SK-N-SH (cell line): ENCODE measurements at regions not wholly inside any gene's neighbourhood (a gene's known extent, or its start where the extent isn't known, plus 50 kb on each side); places are given as distances from the start of the nearest gene placed in this dataset.

ENCODE experiments used
- CTCF ChIP-seq: fragments of 200-600 bp; sonication (generic); IDR thresholded peaks from 2 replicates; pipeline ENCODE4 v1.6.1; 2017; ENCODE audit warnings: antibody characterized with exemption, mild to moderate bottlenecking, moderate library complexity
- IRF3 ChIP-seq: fragments of 150-350 bp; IDR thresholded peaks from 2 replicates; pipeline ENCODE4 v1.6.1; 2016; ENCODE audit warnings: mild to moderate bottlenecking, low read depth, low read length
- POLR2AphosphoS5 ChIP-seq: IDR thresholded peaks from 2 replicates; pipeline ENCODE4 v1.6.1; 2012; ENCODE audit warnings: low read depth, low read length
- TEAD4 ChIP-seq: IDR thresholded peaks from 2 replicates; pipeline ENCODE4 v1.4.0; 2012; ENCODE audit warnings: mild to moderate bottlenecking, borderline replicate concordance; ENCODE audit not compliant: insufficient read depth
- USF2 ChIP-seq: fragments of 150-350 bp; IDR thresholded peaks from 2 replicates; pipeline ENCODE4 v1.6.1; 2017; ENCODE audit warnings: antibody characterized with exemption, low read length, low read depth, borderline replicate concordance

- TF ChIP-seq TEAD4 (no peak), CTCF (no peak), USF2 (no peak), POLR2AphosphoS5 (no peak), IRF3 (no peak)
These were observed 416.3 kb upstream of the USP24 start for GRCh38 chr1:55631509-55631908.
